GM23338 (cell line): ENCODE measurements at regions not wholly inside any gene's neighbourhood (a gene's known extent, or its start where the extent isn't known, plus 50 kb on each side); places are given as distances from the start of the nearest gene placed in this dataset.

Experiments used
- ATAC-seq: fragments of 200-7000 bp; cut with Tn5 transposase; 3 replicates; pipeline ENCODE4 v1.9.1; 2020
- DNase-seq: peaks from one replicate; pipeline ENCODE4 v3.0.0-alpha.2; 2015; ENCODE audit warnings: low spot score
- H2AFZ ChIP-seq: fragments of 200-600 bp; sonication (generic); 2 replicates; pipeline ENCODE4 v1.8.0; 2016; ENCODE audit warnings: antibody characterized with exemption, mild to moderate bottlenecking, moderate library complexity
- H3F3A ChIP-seq: fragments of 200-600 bp; sonication (generic); replicated peaks from 2 replicates; pipeline ENCODE4 v1.8.0; 2017; ENCODE audit warnings: antibody characterized with exemption, mixed run types, low read depth
- H3K27ac ChIP-seq: fragments of 200-600 bp; sonication (generic); 2 replicates; pipeline ENCODE4 v1.6.1; 2016; ENCODE audit warnings: low read depth
- H3K27me3 ChIP-seq: fragments of 200-600 bp; sonication (generic); 2 replicates; pipeline ENCODE4 v1.8.0; 2016; ENCODE audit warnings: mild to moderate bottlenecking, mixed run types, moderate library complexity; ENCODE audit not compliant: insufficient read depth
- H3K36me3 ChIP-seq: fragments of 200-600 bp; sonication (generic); 2 replicates; pipeline ENCODE4 v1.8.0; 2016; ENCODE audit warnings: mild to moderate bottlenecking; ENCODE audit not compliant: insufficient read depth
- H3K4me1 ChIP-seq: fragments of 200-600 bp; sonication (generic); 2 replicates; pipeline ENCODE4 v1.8.0; 2016; ENCODE audit warnings: mild to moderate bottlenecking, moderate library complexity; ENCODE audit not compliant: insufficient read depth
- H3K4me2 ChIP-seq: fragments of 200-600 bp; sonication (generic); 2 replicates; pipeline ENCODE4 v1.7.1; 2017; ENCODE audit warnings: mixed run types
- H3K4me3 ChIP-seq: fragments of 200-600 bp; sonication (generic); 2 replicates; pipeline ENCODE4 v1.6.1; 2016; ENCODE audit warnings: mixed run types
- H3K79me2 ChIP-seq: fragments of 200-600 bp; sonication (generic); replicated peaks from 2 replicates; pipeline ENCODE4 v1.8.0; 2017; ENCODE audit warnings: mild to moderate bottlenecking; ENCODE audit not compliant: insufficient read depth
- H3K9me2 ChIP-seq: fragments of 200-600 bp; sonication (generic); 2 replicates; pipeline ENCODE4 v1.8.0; 2017; ENCODE audit not compliant: insufficient read depth
- H4K20me1 ChIP-seq: fragments of 200-600 bp; sonication (generic); replicated peaks from 2 replicates; pipeline ENCODE4 v1.8.0; 2017; ENCODE audit warnings: mild to moderate bottlenecking; ENCODE audit not compliant: insufficient read depth
- H3K27ac Mint-ChIP-seq: 2 replicates; pipeline ENCODE4 v1.8.0; 2020; ENCODE audit warnings: inconsistent platforms, mild to moderate bottlenecking, moderate library complexity, mixed read lengths
- H3K27me3 Mint-ChIP-seq: 3 replicates; pipeline ENCODE4 v1.8.0; 2022; ENCODE audit warnings: low read depth, mild to moderate bottlenecking, moderate library complexity, mixed read lengths, inconsistent platforms; ENCODE audit not compliant: insufficient read depth, poor library complexity
- H3K36me3 Mint-ChIP-seq: 3 replicates; pipeline ENCODE4 v1.8.0; 2021; ENCODE audit warnings: low read depth, mild to moderate bottlenecking, inconsistent platforms, moderate library complexity, mixed read lengths
- H3K4me1 Mint-ChIP-seq: 3 replicates; pipeline ENCODE4 v1.8.0; 2020; ENCODE audit warnings: mild to moderate bottlenecking, inconsistent platforms, mixed read lengths
- H3K4me3 Mint-ChIP-seq: 3 replicates; pipeline ENCODE4 v1.8.0; 2021; ENCODE audit warnings: moderate library complexity, mild to moderate bottlenecking, inconsistent platforms, mixed read lengths
- H3K9me3 Mint-ChIP-seq: 3 replicates; pipeline ENCODE4 v1.8.0; 2020; ENCODE audit warnings: moderate library complexity, mild to moderate bottlenecking, inconsistent platforms, mixed read lengths
- CREB1 ChIP-seq: fragments of 250-450 bp; sonication (Bioruptor Pico); IDR thresholded peaks from 2 replicates; pipeline ENCODE4 v1.5.0; 2020; ENCODE audit warnings: low read depth, mild to moderate bottlenecking, moderate library complexity
- CTCF ChIP-seq, 2 experiments: fragments of 200-600 bp in 1 of 2; sonication (generic) in 1 of 2; conservative IDR thresholded peaks; 2 replicates each; pipeline versions ENCODE4 v1.5.1 to v1.6.1; 2016 to 2017; ENCODE audit warnings: antibody characterized with exemption in 2 of 2, low read depth in 2 of 2, mild to moderate bottlenecking in 2 of 2, moderate library complexity in 1 of 2
- EZH2 ChIP-seq: fragments of 200-600 bp; sonication (generic); IDR thresholded peaks from one replicate; pipeline ENCODE4 v1.8.0; 2017; ENCODE audit warnings: antibody characterized with exemption, mild to moderate bottlenecking, low read depth; ENCODE audit not compliant: unreplicated experiment
- EZH2phosphoT487 ChIP-seq: fragments of 200-600 bp; sonication (generic); IDR thresholded peaks from one replicate; pipeline ENCODE4 v1.8.1; 2018; ENCODE audit warnings: antibody characterized with exemption; ENCODE audit not compliant: unreplicated experiment
- JUNB ChIP-seq: IDR thresholded peaks from one replicate; pipeline ENCODE4 v1.6.1; 2016; ENCODE audit warnings: antibody characterized with exemption; ENCODE audit not compliant: unreplicated experiment
- REST ChIP-seq: IDR thresholded peaks from one replicate; pipeline ENCODE4 v1.6.1; 2018; ENCODE audit warnings: antibody characterized with exemption; ENCODE audit not compliant: unreplicated experiment
- STAT1 ChIP-seq: IDR thresholded peaks from one replicate; pipeline ENCODE4 v1.6.1; 2016; ENCODE audit warnings: antibody characterized with exemption; ENCODE audit not compliant: unreplicated experiment
- ZNF114 ChIP-seq: fragments of 250-450 bp; sonication (Bioruptor Pico); IDR thresholded peaks from 2 replicates; pipeline ENCODE4 v1.5.0; 2020; ENCODE audit warnings: mild to moderate bottlenecking, moderate library complexity
- ZNF331 ChIP-seq: fragments of 250-450 bp; sonication (Bioruptor Pico); IDR thresholded peaks from 2 replicates; pipeline ENCODE4 v1.5.0; 2020; ENCODE audit warnings: low read depth, mild to moderate bottlenecking, moderate library complexity
- ZNF462 ChIP-seq: fragments of 250-450 bp; sonication (Bioruptor Pico); IDR thresholded peaks from 2 replicates; pipeline ENCODE4 v1.5.0; 2020; ENCODE audit warnings: mild to moderate bottlenecking, moderate library complexity

GRCh38 chr11:37323843-37324242 lies 725.8 kb upstream of the RAG2 start:
- H3K4me1 Mint-ChIP-seq, result no peaks in the 10 kb centered on the region
- peaks cover 75% of the 10 kb centered on the region for H3K9me3 Mint-ChIP-seq
- no peak for TF ChIP-seq ZNF462 (CRISPR knock-in tag)
- no peak for TF ChIP-seq EZH2phosphoT487
- no peak for TF ChIP-seq CTCF (conservative IDR thresholded peaks at IDR 0.05; ENCODE audit: low read depth in 2 of 2)
- TF ChIP-seq ZNF114 (CRISPR knock-in tag), result no peak
- no peak for TF ChIP-seq ZNF331
- no peak for TF ChIP-seq EZH2
- TF ChIP-seq JUNB, result no peak
- TF ChIP-seq STAT1, result no peak
- no peak for TF ChIP-seq REST
- TF ChIP-seq CREB1 (CRISPR knock-in tag), result no peak

More at GRCh38 chr11:37323843-37324242, 725.8 kb upstream of the RAG2 start:
- DNase-seq (no peak), ATAC-seq (no peak)
- Histone ChIP-seq H3K27ac (no peak overlapping the region), H3F3A (no peaks in the 10 kb centered on the region), H3K4me3 (no peak overlapping the region), H3K4me2 (no peak overlapping the region), H3K9me2 (no peaks in the 10 kb centered on the region), H4K20me1 (no peaks in the 10 kb centered on the region), H2AFZ (no peak overlapping the region), H3K4me1 (no peaks in the 10 kb centered on the region), H3K36me3 (peaks cover 21% of the 10 kb centered on the region), H3K27me3 (no peaks in the 10 kb centered on the region), H3K79me2 (no peaks in the 10 kb centered on the region)
- H3K27me3 Mint-ChIP-seq, result no peaks in the 10 kb centered on the region
- H3K4me3 Mint-ChIP-seq, result no peak overlapping the region
- peaks cover 13% of the 10 kb centered on the region; the same call in 2 of the 3 replicates for H3K36me3 Mint-ChIP-seq
- no peak overlapping the region for H3K27ac Mint-ChIP-seq
